K562 (cell line): ENCODE measurements at regions not wholly inside any gene's neighbourhood (a gene's known extent, or its start where the extent isn't known, plus 50 kb on each side); places are given as distances from the start of the nearest gene placed in this dataset.

Experiments
- ATAC-seq: fragments of 200-7000 bp; cut with Tn5 transposase; 3 replicates; pipeline ENCODE4 v1.9.1; 2020; ENCODE audit warnings: moderate library complexity
- BruUV-seq: library from RNA; stranded (reverse); fragments of 400-500 nt; replicated peaks from 2 replicates; lab custom pipeline; 2021; lab: Mats Ljungman, UMichigan
- CTCF ChIA-PET: fragments of 300-600 bp; formaldehyde crosslinking; extraction: SDS; loops from one replicate; lab custom pipeline; 2021; ENCODE audit warnings: low intra/inter-chr PET ratio; lab: Yijun Ruan, JAX
- POLR2A ChIA-PET: fragments of 300-600, 350-650 bp; sonication (Branson Sonifier 250); formaldehyde crosslinking; extraction: SDS; loops from one replicate; lab custom pipeline; 2021; ENCODE audit warnings: antibody characterized with exemption, inconsistent platforms; lab: Yijun Ruan, JAX
- DNase-seq, 4 experiments: peaks; one replicate each; pipeline versions ENCODE4 v3.0.0 to v3.0.0-alpha.2; 2011 to 2018; ENCODE audit warnings: low spot score in 3 of 4, mixed read lengths in 3 of 4; ENCODE audit errors: extremely low read depth in 1 of 4
- FAIRE-seq: peaks from 2 replicates; lab custom pipeline; 2011; peaks lifted over from hg19 to GRCh38; lab: Jason Lieb, UNC
- H2AFZ ChIP-seq: 2 replicates; pipeline ENCODE4 v1.6.0; 2011; ENCODE audit warnings: low read depth, low read length, control low read depth, inconsistent platforms
- H3K27ac ChIP-seq: fragments of 200-600 bp; 3 replicates; pipeline ENCODE4 v1.8.0; 2011; ENCODE audit warnings: low read depth, mild to moderate bottlenecking, control low read depth, inconsistent platforms, low read length, moderate library complexity, mixed read lengths; ENCODE audit errors: extremely low read depth
- H3K27me3 ChIP-seq, 2 experiments: fragments of 300-600 bp in 1 of 2; 2 replicates in 1 of 2; 3 replicates in 1 of 2; pipeline versions ENCODE4 v1.6.0 to v1.8.0; 2011; ENCODE audit warnings: inconsistent platforms in 2 of 2, low read length in 2 of 2, mild to moderate bottlenecking in 1 of 2, mixed read lengths in 1 of 2, moderate library complexity in 1 of 2; ENCODE audit not compliant: control insufficient read depth in 2 of 2, insufficient read depth in 2 of 2
- H3K36me3 ChIP-seq: fragments of 300-600 bp; 3 replicates; pipeline ENCODE4 v1.8.0; 2011; ENCODE audit warnings: mild to moderate bottlenecking, low read length, inconsistent platforms; ENCODE audit not compliant: control insufficient read depth, insufficient read depth
- H3K4me1 ChIP-seq, 2 experiments: fragments of 200-600 bp in 1 of 2; replicated peaks in 1 of 2; 2 replicates in 1 of 2; 3 replicates in 1 of 2; pipeline versions ENCODE4 v1.5.1 to v1.8.0; 2011; ENCODE audit warnings: inconsistent platforms in 2 of 2, low read length in 2 of 2, mild to moderate bottlenecking in 1 of 2, mixed read lengths in 1 of 2, moderate library complexity in 1 of 2; ENCODE audit not compliant: control insufficient read depth in 2 of 2, insufficient read depth in 2 of 2
- H3K4me2 ChIP-seq: 2 replicates; pipeline ENCODE4 v1.6.1; 2011; ENCODE audit warnings: low read length, control low read depth, inconsistent platforms, mixed read lengths; ENCODE audit not compliant: insufficient read depth
- H3K4me3 ChIP-seq: fragments of 200-600 bp; sonication (generic), shearing (Covaris generic); 2 replicates; pipeline ENCODE4 v1.5.1; 2016; ENCODE audit warnings: control low read depth, inconsistent platforms
- H3K79me2 ChIP-seq: fragments of 200-600 bp; 3 replicates; pipeline ENCODE4 v1.8.0; 2011; ENCODE audit warnings: low read length, inconsistent platforms; ENCODE audit not compliant: control insufficient read depth, insufficient read depth
- H3K9ac ChIP-seq, 2 experiments: 2 replicates each; pipeline versions ENCODE4 v1.6.0 to v1.6.1; 2011; ENCODE audit warnings: low read depth in 2 of 2, low read length in 2 of 2, control low read depth in 1 of 2, inconsistent platforms in 1 of 2, mild to moderate bottlenecking in 1 of 2, mixed read lengths in 1 of 2; ENCODE audit not compliant: insufficient read depth in 1 of 2
- H3K9me1 ChIP-seq: one replicate; pipeline ENCODE4 v1.6.0; 2011; ENCODE audit warnings: inconsistent platforms, mild to moderate bottlenecking, low read length, moderate library complexity; ENCODE audit not compliant: control insufficient read depth, insufficient read depth
- H3K9me3 ChIP-seq: replicated peaks from 2 replicates; pipeline ENCODE4 v1.5.1; 2011; ENCODE audit warnings: low read depth, low read length, inconsistent platforms; ENCODE audit not compliant: control insufficient read depth, insufficient read depth
- H4K20me1 ChIP-seq: replicated peaks from 2 replicates; pipeline ENCODE4 v1.6.1; 2011; ENCODE audit warnings: low read length, inconsistent platforms, mixed read lengths; ENCODE audit not compliant: control insufficient read depth, insufficient read depth
- ELF4 ChIP-seq: fragments of 450-650 bp; formaldehyde crosslinking; IDR thresholded peaks from 2 replicates; pipeline ENCODE4 v1.4.0; 2022; ENCODE audit warnings: missing genetic modification characterization
- GTF2E2 ChIP-seq: fragments of 200-800 bp; sonication (Bioruptor generic); IDR thresholded peaks from 2 replicates; pipeline ENCODE4 v1.6.1; 2016; ENCODE audit warnings: missing genetic modification characterization, missing compliant biosample characterization
- PCBP1 ChIP-seq: fragments of 200-400 bp; formaldehyde crosslinking; IDR thresholded peaks from 2 replicates; pipeline ENCODE4 v1.6.1; 2018; ENCODE audit warnings: mild to moderate bottlenecking, low read depth, low read length; ENCODE audit not compliant: poor library complexity, severe bottlenecking
- PPARD ChIP-seq: fragments of 250-450 bp; sonication (Bioruptor Pico); IDR thresholded peaks from 2 replicates; pipeline ENCODE4 v1.8.0; 2022; ENCODE audit warnings: inconsistent platforms, mild to moderate bottlenecking, moderate library complexity
- PREB ChIP-seq: sonication (generic); formaldehyde crosslinking; IDR thresholded peaks from 2 replicates; pipeline ENCODE4 v1.8.1; 2023; ENCODE audit warnings: mild to moderate bottlenecking, missing genetic modification reagents
- RHOXF2B ChIP-seq: fragments of 250-450 bp; sonication (Bioruptor Pico); conservative IDR thresholded peaks from 2 replicates; pipeline ENCODE4 v1.5.1; 2021
- TEAD4 ChIP-seq, 2 experiments: sonication (generic) in 1 of 2; formaldehyde crosslinking in 1 of 2; IDR thresholded peaks; 2 replicates each; pipeline versions ENCODE4 v1.6.1 to v1.8.0; 2012 to 2022; ENCODE audit warnings: borderline replicate concordance in 1 of 2, inconsistent platforms in 1 of 2, low read length in 1 of 2, mild to moderate bottlenecking in 1 of 2, missing genetic modification reagents in 1 of 2
- ZNF263 ChIP-seq: sonication (generic); formaldehyde crosslinking; IDR thresholded peaks from 2 replicates; pipeline ENCODE4 v1.8.0; 2022; ENCODE audit warnings: mild to moderate bottlenecking, missing genetic modification reagents, borderline replicate concordance
- in situ Hi-C: fragments of 300-500 bp; cut with MboI; formaldehyde crosslinking; loops from 4 replicates; pipeline ENCODE4 v1.15.0; 2018; ENCODE audit warnings: inconsistent platforms, mixed read lengths
- intact Hi-C: fragments of 100-400 bp; cut with micrococcal nuclease; formaldehyde crosslinking; loops from 2 replicates; pipeline ENCODE4 v1.14.2; 2022
- TF ChIP-seq, protein P1 (sequence below): fragments of 250-450 bp; sonication (Bioruptor Pico); IDR thresholded peaks from 2 replicates; pipeline ENCODE4 v1.9.0; 2021; ENCODE audit warnings: mild to moderate bottlenecking
- TF ChIP-seq, protein P2 (sequence below): fragments of 450-650 bp; IDR thresholded peaks from 2 replicates; pipeline ENCODE4 v1.6.1; 2016; ENCODE audit warnings: low read depth

DNA sequence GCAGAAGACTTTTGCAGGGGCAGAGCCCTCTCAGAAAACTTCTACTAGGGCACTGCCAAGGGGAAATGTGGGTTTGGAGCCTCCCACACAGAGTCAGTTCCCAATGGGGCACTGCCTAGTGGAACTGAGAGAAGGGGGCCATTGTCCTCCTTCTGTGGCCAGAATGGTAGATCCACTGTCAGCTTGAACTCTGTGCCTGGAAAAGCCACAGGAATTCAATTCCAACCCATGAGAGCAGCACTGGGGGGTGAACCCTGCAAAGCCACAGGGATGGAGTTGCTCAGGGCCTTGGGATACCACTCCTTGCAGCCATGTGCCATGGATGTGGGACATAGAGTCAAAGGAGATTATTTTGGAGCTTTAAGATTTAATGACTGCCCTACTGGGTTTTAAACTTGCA, 262.2 kb upstream of the SEMA3C start:
- Histone ChIP-seq H3K9me3 (peaks cover 3% of the 10 kb centered on the region), H3K4me3 (no peak overlapping the region), H4K20me1 (no peaks in the 10 kb centered on the region), H2AFZ (no peak overlapping the region), H3K9me1 (no peaks in the 10 kb centered on the region), H3K4me2 (no peak overlapping the region), H3K27ac (no peak overlapping the region), H3K27me3 (no peaks in the 10 kb centered on the region), H3K79me2 (no peaks in the 10 kb centered on the region), H3K4me1 (no peaks in the 10 kb centered on the region), H3K36me3 (no peaks in the 10 kb centered on the region), H3K9ac (no peak overlapping the region)
- CTCF ChIA-PET, result no interaction called here
- POLR2A ChIA-PET, result no interaction called here
- BruUV-seq, result no TSS peak
- in situ Hi-C loops, result no loop called here
- intact Hi-C loops, result no loop called here
- DNase-seq, result no peak
- FAIRE-seq, result no peak
- ATAC-seq, result no peak
- TF ChIP-seq PPARD (CRISPR knock-in tag), result no peak
- no peak for TF ChIP-seq ELF4 (CRISPR knock-in tag)
- no peak for TF ChIP-seq PREB (CRISPR knock-in tag)
- TF ChIP-seq, protein P1, sequence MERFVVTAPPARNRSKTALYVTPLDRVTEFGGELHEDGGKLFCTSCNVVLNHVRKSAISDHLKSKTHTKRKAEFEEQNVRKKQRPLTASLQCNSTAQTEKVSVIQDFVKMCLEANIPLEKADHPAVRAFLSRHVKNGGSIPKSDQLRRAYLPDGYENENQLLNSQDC (CRISPR knock-in tag), result no peak
- no peak for TF ChIP-seq TEAD4 (IDR thresholded peaks at IDR 0.05; ENCODE audit: low read length)
- TF ChIP-seq TEAD4 (CRISPR knock-in tag; IDR thresholded peaks at IDR 0.05; ENCODE audit: borderline replicate concordance), result no peak
- no peak for TF ChIP-seq ZNF263 (CRISPR knock-in tag)
- TF ChIP-seq RHOXF2B (CRISPR knock-in tag), result no peak
- TF ChIP-seq, protein P2, sequence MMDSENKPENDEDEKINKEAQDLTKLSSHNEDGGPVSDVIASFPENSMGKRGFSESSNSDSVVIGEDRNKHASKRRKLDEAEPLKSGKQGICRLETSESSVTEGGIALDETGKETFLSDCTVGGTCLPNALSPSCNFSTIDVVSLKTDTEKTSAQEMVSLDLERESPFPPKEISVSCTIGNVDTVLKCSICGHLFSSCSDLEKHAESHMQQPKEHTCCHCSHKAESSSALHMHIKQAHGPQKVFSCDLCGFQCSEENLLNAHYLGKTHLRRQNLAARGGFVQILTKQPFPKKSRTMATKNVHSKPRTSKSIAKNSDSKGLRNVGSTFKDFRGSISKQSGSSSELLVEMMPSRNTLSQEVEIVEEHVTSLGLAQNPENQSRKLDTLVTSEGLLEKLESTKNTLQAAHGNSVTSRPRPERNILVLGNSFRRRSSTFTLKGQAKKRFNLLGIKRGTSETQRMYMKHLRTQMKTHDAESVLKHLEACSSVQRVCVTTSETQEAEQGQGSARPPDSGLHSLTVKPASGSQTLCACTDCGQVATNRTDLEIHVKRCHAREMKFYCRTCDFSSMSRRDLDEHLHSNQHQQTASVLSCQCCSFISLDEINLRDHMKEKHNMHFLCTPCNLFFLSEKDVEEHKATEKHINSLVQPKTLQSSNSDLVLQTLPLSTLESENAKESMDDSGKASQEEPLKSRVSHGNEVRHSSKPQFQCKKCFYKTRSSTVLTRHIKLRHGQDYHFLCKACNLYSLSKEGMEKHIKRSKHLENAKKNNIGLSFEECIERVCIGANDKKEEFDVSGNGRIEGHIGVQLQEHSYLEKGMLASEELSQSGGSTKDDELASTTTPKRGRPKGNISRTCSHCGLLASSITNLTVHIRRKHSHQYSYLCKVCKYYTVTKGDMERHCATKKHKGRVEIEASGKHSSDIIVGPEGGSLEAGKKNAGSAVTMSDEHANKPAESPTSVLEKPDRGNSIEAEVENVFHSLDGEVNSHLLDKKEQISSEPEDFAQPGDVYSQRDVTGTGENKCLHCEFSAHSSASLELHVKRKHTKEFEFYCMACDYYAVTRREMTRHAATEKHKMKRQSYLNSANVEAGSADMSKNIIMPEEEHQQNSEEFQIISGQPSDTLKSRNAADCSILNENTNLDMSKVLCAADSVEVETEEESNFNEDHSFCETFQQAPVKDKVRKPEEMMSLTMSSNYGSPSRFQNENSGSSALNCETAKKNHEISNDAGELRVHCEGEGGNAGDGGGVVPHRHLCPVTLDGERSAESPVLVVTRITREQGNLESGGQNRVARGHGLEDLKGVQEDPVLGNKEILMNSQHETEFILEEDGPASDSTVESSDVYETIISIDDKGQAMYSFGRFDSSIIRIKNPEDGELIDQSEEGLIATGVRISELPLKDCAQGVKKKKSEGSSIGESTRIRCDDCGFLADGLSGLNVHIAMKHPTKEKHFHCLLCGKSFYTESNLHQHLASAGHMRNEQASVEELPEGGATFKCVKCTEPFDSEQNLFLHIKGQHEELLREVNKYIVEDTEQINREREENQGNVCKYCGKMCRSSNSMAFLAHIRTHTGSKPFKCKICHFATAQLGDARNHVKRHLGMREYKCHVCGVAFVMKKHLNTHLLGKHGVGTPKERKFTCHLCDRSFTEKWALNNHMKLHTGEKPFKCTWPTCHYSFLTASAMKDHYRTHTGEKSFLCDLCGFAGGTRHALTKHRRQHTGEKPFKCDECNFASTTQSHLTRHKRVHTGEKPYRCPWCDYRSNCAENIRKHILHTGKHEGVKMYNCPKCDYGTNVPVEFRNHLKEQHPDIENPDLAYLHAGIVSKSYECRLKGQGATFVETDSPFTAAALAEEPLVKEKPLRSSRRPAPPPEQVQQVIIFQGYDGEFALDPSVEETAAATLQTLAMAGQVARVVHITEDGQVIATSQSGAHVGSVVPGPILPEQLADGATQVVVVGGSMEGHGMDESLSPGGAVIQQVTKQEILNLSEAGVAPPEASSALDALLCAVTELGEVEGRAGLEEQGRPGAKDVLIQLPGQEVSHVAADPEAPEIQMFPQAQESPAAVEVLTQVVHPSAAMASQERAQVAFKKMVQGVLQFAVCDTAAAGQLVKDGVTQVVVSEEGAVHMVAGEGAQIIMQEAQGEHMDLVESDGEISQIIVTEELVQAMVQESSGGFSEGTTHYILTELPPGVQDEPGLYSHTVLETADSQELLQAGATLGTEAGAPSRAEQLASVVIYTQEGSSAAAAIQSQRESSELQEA, result no peak
- no peak for TF ChIP-seq GTF2E2
- TF ChIP-seq PCBP1, result no peak
